Right forelimb (tissue), 1 donor: ENCODE measurements at regions not wholly inside any gene's neighbourhood (a gene's known extent, or its start where the extent isn't known, plus 50 kb on each side); places are given as distances from the start of the nearest gene placed in this dataset.

Source experiments
- DNase-seq: peaks from one replicate; pipeline ENCODE4 v3.0.0-alpha.2; 2018

DNA sequence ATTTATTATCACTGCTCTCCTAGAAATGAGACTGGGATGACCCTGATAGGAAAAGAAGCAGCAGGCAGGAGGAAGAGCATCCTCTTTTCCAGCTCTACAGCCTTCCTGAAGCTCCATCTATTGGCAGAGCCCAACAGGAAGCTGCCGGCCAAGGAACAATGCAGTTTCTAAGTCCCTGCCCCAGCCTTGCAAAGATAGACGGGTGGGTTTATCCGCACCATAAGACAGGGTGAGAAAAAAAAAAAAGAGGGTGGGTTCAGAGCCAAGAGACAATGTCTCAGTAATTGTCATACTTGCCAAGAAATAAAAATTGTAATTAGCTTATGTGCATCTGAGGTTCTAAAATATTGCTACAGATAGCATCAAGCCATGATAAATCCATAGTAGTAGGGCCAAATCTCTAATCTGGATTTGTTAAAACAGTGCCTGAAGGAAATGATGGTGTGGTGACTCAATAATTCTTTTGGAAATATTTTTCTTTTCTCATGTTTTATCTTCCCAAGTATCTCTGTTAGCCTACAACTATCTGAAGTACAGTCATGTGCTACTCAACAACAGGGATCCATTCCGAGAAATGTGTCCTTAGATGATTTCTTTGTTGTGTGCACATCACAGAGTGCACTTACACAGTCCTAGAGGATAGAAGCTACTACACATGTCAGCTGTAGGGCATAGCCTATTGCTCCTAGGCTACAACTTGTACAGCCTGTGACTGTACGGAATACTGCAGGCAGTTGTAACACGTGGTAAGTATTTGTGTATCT lies 242.9 kb upstream of the CXCL12 start:
- DNase-seq = no peak

- DNase-seq = no peak
Measured at GRCh38 chr10:44628921-44629320, 244.0 kb upstream of the CXCL12 start.

DNA sequence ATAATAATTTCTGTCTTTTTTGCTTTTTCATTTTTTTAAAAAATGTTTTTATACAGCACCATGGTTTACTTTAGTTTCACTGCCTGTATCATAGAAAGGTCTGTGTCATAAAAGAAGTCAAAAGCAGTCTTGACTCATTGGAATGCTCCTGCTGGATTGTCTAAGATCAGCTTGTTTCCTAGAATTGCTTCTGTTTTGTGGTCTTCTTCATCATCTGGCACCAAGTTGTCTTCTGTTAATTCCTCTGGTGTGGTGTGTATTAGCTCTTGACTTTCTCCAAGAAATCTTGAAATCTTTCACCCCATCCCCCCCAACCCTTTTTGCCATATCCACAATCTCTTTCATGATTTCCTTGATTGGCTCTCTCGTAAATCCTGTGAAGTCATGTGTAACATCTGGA lies 250.3 kb upstream of the CXCL12 start:
- no peak for DNase-seq

- DNase-seq = no peak
Measured at GRCh38 chr10:44636625-44637024, 251.7 kb upstream of the CXCL12 start.

GRCh38 chr10:44640429-44640828 lies 255.5 kb upstream of the CXCL12 start:
- no peak for DNase-seq

GRCh38 chr10:44647473-44647872 lies 262.6 kb upstream of the CXCL12 start:
- no peak for DNase-seq

GRCh38 chr10:44647877-44648542 lies 263.1 kb upstream of the CXCL12 start:
- DNase-seq = peak; percentile 45

DNA sequence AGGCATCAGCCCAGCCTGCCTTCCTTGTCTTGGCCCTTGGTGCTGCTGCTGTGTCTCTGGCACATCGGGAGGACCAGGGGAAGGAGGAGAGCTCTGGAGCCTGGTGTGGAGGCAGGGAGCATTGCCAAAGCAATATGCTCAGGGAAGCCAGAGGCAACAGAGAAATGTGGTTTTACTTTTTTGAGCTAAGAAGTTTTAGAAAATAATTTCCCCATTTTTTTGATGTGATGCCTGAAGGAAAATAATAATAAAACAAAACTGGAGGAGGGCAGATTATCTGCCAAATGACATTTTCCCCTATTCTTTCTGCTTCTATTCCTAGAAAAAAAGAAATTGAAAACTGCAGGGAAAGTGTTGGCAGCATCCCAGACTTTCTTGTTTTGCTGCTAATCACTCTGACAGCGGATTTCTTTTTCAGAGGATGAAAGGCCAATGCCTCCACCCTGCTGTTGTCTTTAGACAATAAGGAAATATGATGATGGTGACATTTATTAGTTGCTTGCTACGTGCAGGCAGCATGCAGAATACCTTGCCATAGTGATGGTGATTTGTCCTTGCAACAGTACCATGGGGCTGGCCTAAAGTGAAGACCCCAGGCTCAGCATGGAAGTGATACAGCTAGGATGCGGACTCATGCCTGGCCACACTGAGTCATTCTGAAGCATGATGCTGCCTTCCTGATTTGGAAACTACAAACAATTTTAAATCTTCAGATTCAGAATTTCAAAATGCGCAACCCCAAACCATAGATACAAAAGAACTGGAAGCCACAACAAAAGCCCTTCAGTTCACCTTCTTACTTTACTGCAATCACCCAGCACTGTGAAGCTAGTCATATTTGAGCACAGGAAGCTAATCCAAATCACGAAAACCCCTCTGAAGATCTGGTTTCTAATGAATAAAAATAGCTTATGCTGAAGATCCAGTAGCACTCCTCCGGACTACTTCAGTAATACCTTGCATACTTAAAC lies 260.2 kb upstream of the TMEM72 start:
- DNase-seq = no peak

- DNase-seq = peak; percentile 62
Measured at GRCh38 chr10:44651834-44652233, 259.3 kb upstream of the TMEM72 start.

GRCh38 chr10:44659320-44659719 lies 251.8 kb upstream of the TMEM72 start:
- no peak for DNase-seq

GRCh38 chr10:44660271-44660670 lies 250.9 kb upstream of the TMEM72 start:
- DNase-seq = no peak

DNA sequence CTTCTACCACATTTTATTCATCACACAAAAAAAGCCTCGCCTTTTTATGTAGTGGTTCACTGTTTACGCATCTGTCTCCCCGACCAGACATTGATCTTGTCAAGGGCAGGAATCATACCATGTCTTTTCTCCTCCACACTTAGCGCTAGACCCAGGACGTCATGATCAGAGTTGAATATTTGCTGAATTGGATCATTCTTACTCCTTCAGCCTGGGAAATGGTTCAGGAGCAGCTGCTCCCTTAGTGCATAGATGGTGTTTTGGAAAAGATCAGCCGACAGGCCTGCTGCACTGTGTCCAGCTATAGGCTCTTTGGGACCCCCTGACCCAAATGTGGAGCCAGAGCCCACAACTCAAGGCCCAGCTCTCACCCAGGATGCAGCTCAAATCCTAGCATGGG lies 249.1 kb upstream of the TMEM72 start:
- no peak for DNase-seq

DNA sequence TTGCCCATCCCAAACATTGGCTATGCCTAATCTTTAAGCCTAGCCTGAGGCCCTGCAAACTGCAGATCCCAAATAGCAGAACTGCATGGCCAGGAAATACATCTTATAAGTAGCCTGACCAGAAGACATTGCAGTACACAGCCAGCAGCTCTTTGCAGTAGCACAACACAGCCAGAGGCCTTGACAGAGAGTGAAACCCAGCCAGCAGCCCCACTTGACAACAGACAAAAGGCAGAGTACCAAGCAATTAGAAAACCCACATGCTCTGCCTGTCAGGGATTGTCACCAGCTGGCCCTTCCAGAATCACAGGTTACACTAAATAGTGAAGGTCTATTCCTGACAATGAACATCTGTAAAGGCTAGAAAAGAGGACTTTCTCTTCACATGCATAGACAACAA lies 242.8 kb upstream of the TMEM72 start:
- no peak for DNase-seq

- no peak for DNase-seq
Measured at GRCh38 chr10:44671319-44671718, 239.8 kb upstream of the TMEM72 start.

- DNase-seq = no peak
Measured at GRCh38 chr10:44673245-44673983, 237.7 kb upstream of the TMEM72 start.

GRCh38 chr10:44674536-44675386 lies 236.4 kb upstream of the TMEM72 start:
- no peak for DNase-seq

GRCh38 chr10:44675387-44675874 lies 235.7 kb upstream of the TMEM72 start:
- DNase-seq = no peak

- DNase-seq = no peak
Measured at GRCh38 chr10:44680764-44681163, 230.4 kb upstream of the TMEM72 start.

DNA sequence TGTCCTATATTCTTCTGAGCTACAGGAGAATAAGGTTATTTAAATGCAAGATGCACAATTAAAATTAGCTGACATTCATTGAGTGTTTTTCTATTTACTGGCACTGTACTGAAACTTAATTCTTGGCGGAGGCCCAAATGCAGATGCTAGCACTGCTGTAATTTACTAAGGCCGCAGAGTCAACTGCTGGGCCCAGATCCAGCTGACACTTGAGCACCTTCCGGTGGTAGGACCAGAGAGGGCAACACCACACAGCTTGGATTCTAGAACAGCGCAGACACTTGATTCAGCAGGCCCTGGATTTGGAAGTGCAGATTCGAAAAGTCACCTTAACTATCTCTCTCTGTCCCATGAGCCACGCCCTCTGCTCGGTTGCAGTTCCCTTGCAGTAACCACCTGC lies 228.6 kb upstream of the TMEM72 start:
- no peak for DNase-seq

- DNase-seq = no peak
Measured at GRCh38 chr10:44684661-44685060, 226.5 kb upstream of the TMEM72 start.

GRCh38 chr10:44685220-44685619 lies 225.9 kb upstream of the TMEM72 start:
- DNase-seq = no peak

GRCh38 chr10:44685747-44686146 lies 225.4 kb upstream of the TMEM72 start:
- DNase-seq = no peak
